Breast epithelium (tissue), 3 donors: ENCODE measurements at regions not wholly inside any gene's neighbourhood (a gene's known extent, or its start where the extent isn't known, plus 50 kb on each side); places are given as distances from the start of the nearest gene placed in this dataset.

Experiments
- CTCF ChIP-seq, 3 donors: fragments of 450-650 bp; IDR thresholded peaks; one replicate each; pipeline ENCODE4 v1.5.1; 2016 to 2017; ENCODE audit warnings: antibody characterized with exemption in 3 of 3, mild to moderate bottlenecking in 3 of 3, moderate library complexity in 3 of 3
- POLR2A ChIP-seq: fragments of 450-650 bp; IDR thresholded peaks from one replicate; pipeline ENCODE4 v1.6.1; 2016; ENCODE audit warnings: antibody characterized with exemption, mild to moderate bottlenecking, moderate library complexity

- TF ChIP-seq CTCF (IDR thresholded peaks at IDR 0.05): no peak
- TF ChIP-seq POLR2A: no peak
Observed at GRCh38 chr4:123345935-123346300, 50.7 kb upstream of the SPRY1 start.
